ENCODE measurements at regions not wholly inside any gene's neighbourhood (a gene's known extent, or its start where the extent isn't known, plus 50 kb on each side); places are given as distances from the start of the nearest gene placed in this dataset.

GRCh38 chr5:9977070-9977469 is 272.6 kb downstream of the ATPSCKMT start (continued):
- TF ChIP-seq ZNF521 (tag by site-specific recombination; IDR thresholded peaks at IDR 0.05) (no peak), KLF8 (tag by site-specific recombination; IDR thresholded peaks at IDR 0.05) (no peak), SP2 (tag by site-specific recombination; IDR thresholded peaks at IDR 0.05) (no peak), TCF7L2 (IDR thresholded peaks at IDR 0.05; ENCODE audit: borderline replicate concordance, low read depth, low read length) (no peak), ZNF544 (tag by site-specific recombination; IDR thresholded peaks at IDR 0.05) (no peak), ZNF837 (tag by site-specific recombination; IDR thresholded peaks at IDR 0.05) (no peak), ZNF223 (tag by site-specific recombination; IDR thresholded peaks at IDR 0.05) (no peak), ZNF555 (tag by site-specific recombination; conservative IDR thresholded peaks at IDR 0.05) (no peak)

GRCh38 chr5:9976621-9977020 is 273.1 kb downstream of the ATPSCKMT start:
- CTCF ChIA-PET: no interaction called here
- TF ChIP-seq ZNF350 (tag by site-specific recombination; IDR thresholded peaks at IDR 0.05): no peak
- TF ChIP-seq ZNF112 (tag by site-specific recombination; IDR thresholded peaks at IDR 0.05): no peak
- TF ChIP-seq ZNF404 (tag by site-specific recombination; IDR thresholded peaks at IDR 0.05): no peak
- no peak for TF ChIP-seq ZNF747 (tag by site-specific recombination; IDR thresholded peaks at IDR 0.05)
- no peak for TF ChIP-seq OSR2 (tag by site-specific recombination; IDR thresholded peaks at IDR 0.05)
- no peak for TF ChIP-seq BCL11A (tag by site-specific recombination; IDR thresholded peaks at IDR 0.05; ENCODE audit: low read depth)
- 0 out of 2 replicates have a peak, but pooled peaks cover 5% of the 10 kb centered on the region for H3K4me1 ChIP-seq (ENCODE audit: control insufficient read depth, insufficient read depth, low read length)
- no peak overlapping the region for H3K4me3 ChIP-seq (ENCODE audit: low read depth, low read length)
- no peaks in the 10 kb centered on the region for H3K36me3 ChIP-seq (ENCODE audit: control insufficient read depth in 2 of 2, insufficient read depth in 1 of 2, low read length in 2 of 2)
- POLR2A ChIA-PET: no interaction called here
- H3K27ac ChIP-seq (ENCODE audit: extremely low read depth, low read depth, low read length): no peak overlapping the region
- no peaks in the 10 kb centered on the region for H3K9me3 ChIP-seq (ENCODE audit: control insufficient read depth, insufficient read depth, low read depth, low read length)

GRCh38 chr5:9972059-9972458 is 277.6 kb downstream of the ATPSCKMT start:
- Histone ChIP-seq H3K27ac (ENCODE audit: extremely low read depth, low read depth, low read length) (no peak overlapping the region), H3K36me3 (ENCODE audit: control insufficient read depth in 2 of 2, insufficient read depth in 1 of 2, low read length in 2 of 2) (no peaks in the 10 kb centered on the region), H3K4me3 (ENCODE audit: low read depth, low read length) (no peak overlapping the region), H3K4me1 (ENCODE audit: control insufficient read depth, insufficient read depth, low read length) (0 out of 2 replicates have a peak, but pooled peaks cover 2% of the 10 kb centered on the region), H3K9me3 (ENCODE audit: control insufficient read depth, insufficient read depth, low read depth, low read length) (peaks cover 2% of the 10 kb centered on the region)
- ChIA-PET POLR2A (no interaction called here), CTCF (no interaction called here)
- TF ChIP-seq ZNF707 (tag by site-specific recombination; IDR thresholded peaks at IDR 0.05): no peak
- TF ChIP-seq ZFP41 (tag by site-specific recombination; IDR thresholded peaks at IDR 0.05; ENCODE audit: borderline replicate concordance): no peak
- no peak for TF ChIP-seq ZNF138 (tag by site-specific recombination; IDR thresholded peaks at IDR 0.05; ENCODE audit: borderline replicate concordance)
- no peak for TF ChIP-seq GFI1B (tag by site-specific recombination; IDR thresholded peaks at IDR 0.05)

GRCh38 chr5:9971301-9971700 is 278.4 kb downstream of the ATPSCKMT start:
- H3K4me3 ChIP-seq (ENCODE audit: low read depth, low read length): no peak overlapping the region
- no peak overlapping the region for H3K27ac ChIP-seq (ENCODE audit: extremely low read depth, low read depth, low read length)
- ChIA-PET CTCF (no interaction called here), POLR2A (no interaction called here)
- H3K36me3 ChIP-seq (ENCODE audit: control insufficient read depth in 2 of 2, insufficient read depth in 1 of 2, low read length in 2 of 2): no peaks in the 10 kb centered on the region
- H3K4me1 ChIP-seq (ENCODE audit: control insufficient read depth, insufficient read depth, low read length): no peaks in the 10 kb centered on the region
- peaks cover 2% of the 10 kb centered on the region for H3K9me3 ChIP-seq (ENCODE audit: control insufficient read depth, insufficient read depth, low read depth, low read length)
- no peak for TF ChIP-seq ZNF529 (tag by site-specific recombination; IDR thresholded peaks at IDR 0.05; ENCODE audit: insufficient replicate concordance)
- no peak for TF ChIP-seq PRDM4 (tag by site-specific recombination; IDR thresholded peaks at IDR 0.05)
- no peak for TF ChIP-seq HOXD13 (CRISPR knock-in tag; IDR thresholded peaks at IDR 0.05; ENCODE audit: borderline replicate concordance)
- no peak for TF ChIP-seq ZNF114 (tag by site-specific recombination; IDR thresholded peaks at IDR 0.05)
- TF ChIP-seq ZNF521 (tag by site-specific recombination; IDR thresholded peaks at IDR 0.05): no peak

Data from HEK293 (cell line).